Trophoblast cell (in vitro differentiated cells and primary cell): ENCODE measurements at regions not wholly inside any gene's neighbourhood (a gene's known extent, or its start where the extent isn't known, plus 50 kb on each side); places are given as distances from the start of the nearest gene placed in this dataset.

ENCODE experiments used
- DNase-seq, 2 donors: peaks; one replicate each; pipeline ENCODE4 v3.0.0-alpha.2; 2016
- H2AFZ ChIP-seq: 2 replicates; pipeline ENCODE4 v1.6.1; 2013; ENCODE audit warnings: low read length, moderate library complexity, mild to moderate bottlenecking; ENCODE audit not compliant: insufficient read depth, poor library complexity
- H2AK5ac ChIP-seq: 2 replicates; pipeline ENCODE4 v1.6.1; 2013; ENCODE audit warnings: mild to moderate bottlenecking, low read length
- H2BK120ac ChIP-seq: 2 replicates; pipeline ENCODE4 v1.6.1; 2013; ENCODE audit warnings: low read length, mild to moderate bottlenecking, moderate library complexity; ENCODE audit not compliant: insufficient read depth, poor library complexity
- H2BK12ac ChIP-seq: 2 replicates; pipeline ENCODE4 v1.6.1; 2013; ENCODE audit warnings: mild to moderate bottlenecking, low read length, moderate library complexity
- H2BK5ac ChIP-seq: 2 replicates; pipeline ENCODE4 v1.6.1; 2013; ENCODE audit warnings: low read length, low read depth, moderate library complexity, mild to moderate bottlenecking; ENCODE audit not compliant: poor library complexity
- H3K14ac ChIP-seq: 2 replicates; pipeline ENCODE4 v1.6.1; 2013; ENCODE audit warnings: mild to moderate bottlenecking, low read length
- H3K18ac ChIP-seq: 2 replicates; pipeline ENCODE4 v1.6.1; 2013; ENCODE audit warnings: mild to moderate bottlenecking, low read length
- H3K23ac ChIP-seq: 2 replicates; pipeline ENCODE4 v1.6.1; 2013; ENCODE audit warnings: low read length
- H3K27ac ChIP-seq: 2 replicates; pipeline ENCODE4 v1.5.1; 2013; ENCODE audit warnings: low read depth, mild to moderate bottlenecking, inconsistent platforms, low read length, moderate library complexity
- H3K27me3 ChIP-seq: 2 replicates; pipeline ENCODE4 v1.6.1; 2013; ENCODE audit warnings: inconsistent platforms, mild to moderate bottlenecking, low read length, moderate library complexity; ENCODE audit not compliant: insufficient read depth
- H3K36me3 ChIP-seq, 2 experiments: 1 replicate in 1 of 2; 2 replicates in 1 of 2; pipeline ENCODE4 v1.6.1; 2013; ENCODE audit warnings: low read length in 2 of 2, mild to moderate bottlenecking in 2 of 2, moderate library complexity in 1 of 2; ENCODE audit not compliant: insufficient read depth in 2 of 2, control insufficient read depth in 1 of 2
- H3K4ac ChIP-seq: 2 replicates; pipeline ENCODE4 v1.6.1; 2013; ENCODE audit warnings: low read depth, mild to moderate bottlenecking, low read length, moderate library complexity
- H3K4me1 ChIP-seq, 2 experiments: 1 replicate in 1 of 2; 2 replicates in 1 of 2; pipeline ENCODE4 v1.6.1; 2013; ENCODE audit warnings: low read length in 2 of 2, mild to moderate bottlenecking in 2 of 2, moderate library complexity in 1 of 2; ENCODE audit not compliant: insufficient read depth in 2 of 2, control insufficient read depth in 1 of 2
- H3K4me2 ChIP-seq: 2 replicates; pipeline ENCODE4 v1.6.1; 2013; ENCODE audit warnings: inconsistent platforms, mild to moderate bottlenecking, low read length, moderate library complexity
- H3K4me3 ChIP-seq: 2 replicates; pipeline ENCODE4 v1.5.1; 2013; ENCODE audit warnings: mild to moderate bottlenecking, low read depth, low read length, inconsistent platforms
- H3K79me1 ChIP-seq: one replicate; pipeline ENCODE4 v1.6.1; 2013; ENCODE audit warnings: low read length
- H3K79me2 ChIP-seq: 2 replicates; pipeline ENCODE4 v1.6.1; 2013; ENCODE audit warnings: low read length, mild to moderate bottlenecking; ENCODE audit not compliant: control insufficient read depth, insufficient read depth, poor library complexity
- H3K9ac ChIP-seq: 2 replicates; pipeline ENCODE4 v1.6.1; 2013; ENCODE audit warnings: mild to moderate bottlenecking, low read length
- H3K9me3 ChIP-seq: 2 replicates; pipeline ENCODE4 v1.6.1; 2013; ENCODE audit warnings: low read depth, mild to moderate bottlenecking, control low read depth, inconsistent platforms, low read length; ENCODE audit not compliant: insufficient read depth
- H4K12ac ChIP-seq: 2 replicates; pipeline ENCODE4 v1.6.1; 2013; ENCODE audit warnings: low read depth, mild to moderate bottlenecking, low read length, moderate library complexity
- H4K8ac ChIP-seq: 2 replicates; pipeline ENCODE4 v1.6.1; 2013; ENCODE audit warnings: low read depth, mild to moderate bottlenecking, low read length, moderate library complexity
- H4K91ac ChIP-seq: one replicate; pipeline ENCODE4 v1.6.1; 2013; ENCODE audit warnings: low read depth, mild to moderate bottlenecking, low read length, moderate library complexity
- WGBS: extraction: QIAGEN DNeasy Blood & Tissue Kit; methylation state at CpG from one replicate; pipeline ENCODE4 v1.1.7; 2013; ENCODE audit warnings: missing lambda C conversion rate; ENCODE audit not compliant: insufficient read length, insufficient coverage; ENCODE audit errors: extremely low coverage; 5-methylcytosine and 5-hydroxymethylcytosine counted together

DNA sequence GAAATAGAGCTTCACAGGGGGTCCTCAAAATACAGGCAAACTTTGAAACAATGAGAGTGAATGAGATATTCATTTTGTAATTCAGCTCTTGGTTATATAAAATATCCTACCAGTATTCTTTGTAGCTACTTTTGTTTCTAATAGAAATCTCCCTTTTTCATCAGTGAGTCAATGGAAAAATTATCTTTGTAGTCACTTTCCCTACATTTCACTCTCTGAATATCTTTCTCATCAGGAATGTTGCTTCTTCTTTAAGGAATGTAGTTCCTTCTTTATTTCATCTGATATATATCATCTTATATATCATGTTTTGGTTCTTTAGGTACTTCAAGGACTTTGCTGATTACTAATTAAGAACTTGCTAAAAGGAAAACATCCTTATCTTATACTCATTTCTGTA lies 280.3 kb upstream of the NUDT12 start:
- Histone ChIP-seq H3K4me1 (no peaks in the 10 kb centered on the region), H3K4ac (no peak overlapping the region), H4K12ac (no peak overlapping the region), H3K79me2 (no peaks in the 10 kb centered on the region), H3K18ac (no peak overlapping the region), H3K9ac (no peak overlapping the region), H2BK5ac (no peak overlapping the region), H3K14ac (no peak overlapping the region), H3K27ac (no peak overlapping the region), H3K4me2 (no peak overlapping the region), H2BK12ac (no peak overlapping the region), H3K4me3 (no peak overlapping the region), H2BK120ac (no peak overlapping the region), H4K91ac (no peak overlapping the region), H3K9me3 (no peaks in the 10 kb centered on the region), H3K36me3 (no peaks in the 10 kb centered on the region), H3K27me3 (no peaks in the 10 kb centered on the region), H3K23ac (no peak overlapping the region), H2AK5ac (no peak overlapping the region), H4K8ac (no peak overlapping the region), H3K79me1 (no peaks in the 10 kb centered on the region), H2AFZ (no peak overlapping the region)
- peak in 1 of 2 donors; percentile 64 for DNase-seq

DNA sequence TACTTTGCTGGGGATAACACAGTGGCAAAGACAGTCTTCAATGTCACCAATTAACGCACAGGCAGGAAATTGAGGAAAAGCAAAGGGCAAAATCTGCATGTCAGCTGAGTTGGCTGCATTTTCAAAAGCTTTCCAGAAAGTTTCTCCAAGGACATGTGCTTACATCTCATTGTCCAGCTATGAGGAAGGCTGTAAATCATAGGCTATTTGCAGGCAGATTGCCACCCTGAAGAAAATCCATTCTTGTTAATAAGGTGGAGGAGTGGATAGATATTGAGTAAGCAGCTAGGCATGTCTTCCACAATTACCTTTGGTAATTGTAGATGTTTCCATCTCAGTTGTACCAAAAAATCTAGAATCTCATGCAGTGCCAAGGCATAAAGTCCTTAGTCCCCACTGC lies 278.0 kb upstream of the NUDT12 start:
- Histone ChIP-seq H3K4ac (no peak overlapping the region), H4K91ac (no peak overlapping the region), H3K14ac (no peak overlapping the region), H3K9me3 (no peaks in the 10 kb centered on the region), H3K23ac (no peak overlapping the region), H3K4me2 (no peak overlapping the region), H3K79me2 (no peaks in the 10 kb centered on the region), H4K8ac (no peak overlapping the region), H3K4me3 (no peak overlapping the region), H4K12ac (no peak overlapping the region), H2BK12ac (no peak overlapping the region), H3K79me1 (no peaks in the 10 kb centered on the region), H3K9ac (no peak overlapping the region), H3K27ac (no peak overlapping the region), H3K18ac (no peak overlapping the region), H3K4me1 (no peaks in the 10 kb centered on the region), H2BK120ac (no peak overlapping the region), H3K27me3 (no peaks in the 10 kb centered on the region), H2AFZ (no peak overlapping the region), H2BK5ac (no peak overlapping the region), H2AK5ac (no peak overlapping the region), H3K36me3 (no peaks in the 10 kb centered on the region)
- no peak for DNase-seq
- no CpG with 5 or more reads among the region's 1 CpG for WGBS

- H4K8ac ChIP-seq = no peak overlapping the region
- no peak overlapping the region for H3K27ac ChIP-seq
- peaks cover 0 to 5% of the 10 kb centered on the region in 2 experiments for H3K4me1 ChIP-seq
- H3K4ac ChIP-seq = no peak overlapping the region
- no peak overlapping the region for H2AFZ ChIP-seq
- H3K27me3 ChIP-seq = no peaks in the 10 kb centered on the region
- H3K79me2 ChIP-seq = no peaks in the 10 kb centered on the region
- H2BK5ac ChIP-seq = no peak overlapping the region
- H3K18ac ChIP-seq = no peak overlapping the region
- no peak overlapping the region for H3K14ac ChIP-seq
- H4K12ac ChIP-seq = no peak overlapping the region
- H4K91ac ChIP-seq = no peak overlapping the region
- no peak overlapping the region for H2BK120ac ChIP-seq
- peak; percentile 87 to 89 for DNase-seq
- no peaks in the 10 kb centered on the region for H3K9me3 ChIP-seq
- no peaks in the 10 kb centered on the region for H3K36me3 ChIP-seq
- WGBS = no CpG with 5 or more reads among the region's 1 CpG
- no peaks in the 10 kb centered on the region for H3K79me1 ChIP-seq
- H3K4me2 ChIP-seq = no peak overlapping the region
- no peak overlapping the region for H3K4me3 ChIP-seq
- no peak overlapping the region for H2BK12ac ChIP-seq
- no peak overlapping the region for H3K23ac ChIP-seq
- H3K9ac ChIP-seq = no peak overlapping the region
- no peak overlapping the region for H2AK5ac ChIP-seq
These were observed 271.6 kb upstream of the NUDT12 start for GRCh38 chr5:103834216-103834615.

DNA sequence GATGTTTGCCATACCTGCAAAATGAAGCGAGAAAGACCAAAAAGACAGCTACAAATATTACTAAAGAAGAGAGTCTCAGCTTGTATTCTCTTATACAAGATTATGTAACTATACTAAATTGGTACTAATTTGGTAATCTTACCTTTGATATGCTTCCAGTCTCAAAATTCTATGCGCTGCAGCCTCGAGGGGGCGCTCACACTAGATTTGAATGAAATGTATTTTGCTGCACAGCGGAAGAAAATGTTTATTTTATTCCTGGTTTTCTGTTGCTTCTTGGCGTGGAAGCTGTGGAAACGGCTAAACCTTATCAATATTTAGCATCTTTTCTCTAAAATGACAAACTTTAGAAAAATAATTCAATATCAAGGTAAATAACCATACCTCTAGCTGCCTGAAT lies 267.0 kb upstream of the NUDT12 start:
- H3K36me3 ChIP-seq = no peaks in the 10 kb centered on the region
- H2BK120ac ChIP-seq = no peak overlapping the region
- H3K14ac ChIP-seq = no peak overlapping the region
- no peaks in the 10 kb centered on the region for H3K79me2 ChIP-seq
- no peak overlapping the region for H3K27ac ChIP-seq
- H3K4me2 ChIP-seq = no peak overlapping the region
- H3K27me3 ChIP-seq = no peaks in the 10 kb centered on the region
- no peak overlapping the region for H3K18ac ChIP-seq
- H2AK5ac ChIP-seq = no peak overlapping the region
- H2AFZ ChIP-seq = no peak overlapping the region
- no peaks in the 10 kb centered on the region for H3K9me3 ChIP-seq
- peaks cover 0 to 5% of the 10 kb centered on the region in 2 experiments for H3K4me1 ChIP-seq
- no CpG with 5 or more reads among the region's 7 CpGs for WGBS
- H3K4ac ChIP-seq = no peak overlapping the region
- H3K23ac ChIP-seq = no peak overlapping the region
- no peak overlapping the region for H4K12ac ChIP-seq
- H3K79me1 ChIP-seq = no peaks in the 10 kb centered on the region
- H2BK5ac ChIP-seq = no peak overlapping the region
- H4K91ac ChIP-seq = no peak overlapping the region
- H3K4me3 ChIP-seq = no peak overlapping the region
- H2BK12ac ChIP-seq = no peak overlapping the region
- H4K8ac ChIP-seq = no peak overlapping the region
- DNase-seq = peak; percentile 23 to 55
- H3K9ac ChIP-seq = no peak overlapping the region
